GM23338 (cell line): ENCODE measurements at regions not wholly inside any gene's neighbourhood (a gene's known extent, or its start where the extent isn't known, plus 50 kb on each side); places are given as distances from the start of the nearest gene placed in this dataset.

ENCODE experiments used
- CREB1 ChIP-seq: fragments of 250-450 bp; sonication (Bioruptor Pico); IDR thresholded peaks from 2 replicates; pipeline ENCODE4 v1.5.0; 2020; ENCODE audit warnings: low read depth, mild to moderate bottlenecking, moderate library complexity
- CTCF ChIP-seq, 2 experiments: fragments of 200-600 bp in 1 of 2; sonication (generic) in 1 of 2; conservative IDR thresholded peaks; 2 replicates each; pipeline versions ENCODE4 v1.5.1 to v1.6.1; 2016 to 2017; ENCODE audit warnings: antibody characterized with exemption in 2 of 2, low read depth in 2 of 2, mild to moderate bottlenecking in 2 of 2, moderate library complexity in 1 of 2
- ETS1 ChIP-seq: IDR thresholded peaks from 2 replicates; pipeline ENCODE4 v1.6.1; 2016; ENCODE audit warnings: antibody characterized with exemption
- EZH2 ChIP-seq: fragments of 200-600 bp; sonication (generic); IDR thresholded peaks from one replicate; pipeline ENCODE4 v1.8.0; 2017; ENCODE audit warnings: antibody characterized with exemption, mild to moderate bottlenecking, low read depth; ENCODE audit not compliant: unreplicated experiment
- EZH2phosphoT487 ChIP-seq: fragments of 200-600 bp; sonication (generic); IDR thresholded peaks from one replicate; pipeline ENCODE4 v1.8.1; 2018; ENCODE audit warnings: antibody characterized with exemption; ENCODE audit not compliant: unreplicated experiment
- JUNB ChIP-seq: IDR thresholded peaks from one replicate; pipeline ENCODE4 v1.6.1; 2016; ENCODE audit warnings: antibody characterized with exemption; ENCODE audit not compliant: unreplicated experiment
- NANOG ChIP-seq: IDR thresholded peaks from 2 replicates; pipeline ENCODE4 v1.6.1; 2016; ENCODE audit warnings: antibody characterized with exemption, borderline replicate concordance
- POLR2AphosphoS5 ChIP-seq: IDR thresholded peaks from 2 replicates; pipeline ENCODE4 v1.6.1; 2016; ENCODE audit warnings: antibody characterized with exemption, low read depth
- REST ChIP-seq: IDR thresholded peaks from one replicate; pipeline ENCODE4 v1.6.1; 2018; ENCODE audit warnings: antibody characterized with exemption; ENCODE audit not compliant: unreplicated experiment
- STAT1 ChIP-seq: IDR thresholded peaks from one replicate; pipeline ENCODE4 v1.6.1; 2016; ENCODE audit warnings: antibody characterized with exemption; ENCODE audit not compliant: unreplicated experiment
- ZNF462 ChIP-seq: fragments of 250-450 bp; sonication (Bioruptor Pico); IDR thresholded peaks from 2 replicates; pipeline ENCODE4 v1.5.0; 2020; ENCODE audit warnings: mild to moderate bottlenecking, moderate library complexity

- TF ChIP-seq CTCF (conservative IDR thresholded peaks at IDR 0.05; ENCODE audit: low read depth in 2 of 2), result no peak
- TF ChIP-seq POLR2AphosphoS5, result no peak
- TF ChIP-seq EZH2phosphoT487, result no peak
- no peak for TF ChIP-seq EZH2
- TF ChIP-seq REST, result no peak
- TF ChIP-seq JUNB, result no peak
- no peak for TF ChIP-seq CREB1 (CRISPR knock-in tag)
- no peak for TF ChIP-seq STAT1
- no peak for TF ChIP-seq ETS1
- TF ChIP-seq NANOG, result no peak; the same call in 1 of the 2 replicates
- TF ChIP-seq ZNF462 (CRISPR knock-in tag), result no peak
Measured at GRCh38 chr10:125455431-125455830, 227.5 kb downstream of the TEX36 start.
